IMR-90 (cell line): ENCODE measurements at regions not wholly inside any gene's neighbourhood (a gene's known extent, or its start where the extent isn't known, plus 50 kb on each side); places are given as distances from the start of the nearest gene placed in this dataset.

Source experiments
- ATAC-seq: fragments of 200-7000 bp; cut with Tn5 transposase; 2 replicates; pipeline ENCODE4 v1.9.1; 2020; ENCODE audit warnings: low read depth, mild to moderate bottlenecking, moderate library complexity
- BruUV-seq: library from RNA; stranded (reverse); fragments of 400-500 nt; replicated peaks from 2 replicates; lab custom pipeline; 2021; lab: Mats Ljungman, UMichigan
- CTCF ChIA-PET: fragments of 300-600 bp; formaldehyde crosslinking; extraction: SDS; loops from one replicate; lab custom pipeline; 2021; ENCODE audit warnings: antibody characterized with exemption; lab: Yijun Ruan, JAX
- POLR2A ChIA-PET: fragments of 300-600 bp; sonication (Branson Sonifier 250); formaldehyde crosslinking; loops from one replicate; lab custom pipeline; 2022; ENCODE audit warnings: antibody characterized with exemption; ENCODE audit not compliant: unreplicated experiment; lab: Charles Lee
- DNase-seq: peaks from one replicate; pipeline ENCODE4 v3.0.0; 2013
- H2AFZ ChIP-seq: replicated peaks from 2 replicates; pipeline ENCODE3; 2013; ENCODE audit warnings: low read length, mild to moderate bottlenecking; ENCODE audit not compliant: poor library complexity
- H2AK5ac ChIP-seq: 2 replicates; pipeline ENCODE4 v1.6.1; 2013; ENCODE audit warnings: low read depth, low read length, inconsistent platforms
- H2AK9ac ChIP-seq: replicated peaks from 2 replicates; pipeline ENCODE3; 2013; ENCODE audit warnings: mild to moderate bottlenecking, low read depth, low read length, moderate library complexity; ENCODE audit not compliant: poor library complexity
- H2BK120ac ChIP-seq: 2 replicates; pipeline ENCODE4 v1.6.1; 2013; ENCODE audit warnings: low read depth, low read length, inconsistent platforms
- H2BK15ac ChIP-seq: 3 replicates; pipeline ENCODE4 v1.6.1; 2013; ENCODE audit warnings: low read depth, low read length, inconsistent platforms
- H2BK20ac ChIP-seq: 2 replicates; pipeline ENCODE4 v1.6.1; 2013; ENCODE audit warnings: low read depth, mild to moderate bottlenecking, inconsistent platforms, low read length, moderate library complexity
- H2BK5ac ChIP-seq: 2 replicates; pipeline ENCODE4 v1.6.1; 2013; ENCODE audit warnings: mild to moderate bottlenecking, low read depth, low read length, inconsistent platforms; ENCODE audit not compliant: poor library complexity, severe bottlenecking
- H3K14ac ChIP-seq: replicated peaks from 2 replicates; pipeline ENCODE4 v1.6.1; 2013; ENCODE audit warnings: low read depth, low read length, inconsistent platforms
- H3K18ac ChIP-seq: 2 replicates; pipeline ENCODE4 v1.6.1; 2013; ENCODE audit warnings: low read depth, low read length, control low read depth
- H3K23ac ChIP-seq: 2 replicates; pipeline ENCODE4 v1.6.1; 2013; ENCODE audit warnings: low read depth, low read length, inconsistent platforms
- H3K27ac ChIP-seq: 2 replicates; pipeline ENCODE4 v1.5.1; 2013; ENCODE audit warnings: mild to moderate bottlenecking, control low read depth, low read length; ENCODE audit not compliant: insufficient read depth
- H3K27me3 ChIP-seq: 2 replicates; pipeline ENCODE4 v1.6.1; 2013; ENCODE audit warnings: low read length; ENCODE audit not compliant: control insufficient read depth, insufficient read depth
- H3K36me3 ChIP-seq: 2 replicates; pipeline ENCODE4 v1.6.1; 2013; ENCODE audit warnings: low read length, mixed read lengths; ENCODE audit not compliant: control insufficient read depth, insufficient read depth
- H3K4ac ChIP-seq: 2 replicates; pipeline ENCODE4 v1.6.1; 2013; ENCODE audit warnings: low read depth, low read length, inconsistent platforms
- H3K4me1 ChIP-seq: 2 replicates; pipeline ENCODE4 v1.6.1; 2013; ENCODE audit warnings: low read length, mixed read lengths; ENCODE audit not compliant: control insufficient read depth, insufficient read depth
- H3K4me2 ChIP-seq: 2 replicates; pipeline ENCODE4 v1.6.1; 2013; ENCODE audit warnings: low read depth, mild to moderate bottlenecking, control low read depth, low read length, moderate library complexity
- H3K4me3 ChIP-seq: 2 replicates; pipeline ENCODE4 v1.5.1; 2013; ENCODE audit warnings: low read depth, mild to moderate bottlenecking, control low read depth, low read length, moderate library complexity; ENCODE audit not compliant: insufficient read depth
- H3K56ac ChIP-seq: 2 replicates; pipeline ENCODE4 v1.6.1; 2013; ENCODE audit warnings: low read length, inconsistent platforms; ENCODE audit not compliant: insufficient read depth; ENCODE audit errors: extremely low read depth
- H3K79me1 ChIP-seq, 2 experiments: 2 replicates each; pipeline ENCODE4 v1.6.1; 2013; ENCODE audit warnings: low read length in 2 of 2, inconsistent platforms in 1 of 2, low read depth in 1 of 2
- H3K9ac ChIP-seq: 2 replicates; pipeline ENCODE4 v1.6.1; 2013; ENCODE audit warnings: low read depth, low read length, control low read depth
- H3K9me1 ChIP-seq: 2 replicates; pipeline ENCODE4 v1.6.1; 2013; ENCODE audit warnings: low read length, inconsistent platforms; ENCODE audit not compliant: insufficient read depth
- H3K9me3 ChIP-seq: 2 replicates; pipeline ENCODE4 v1.6.1; 2013; ENCODE audit warnings: low read length; ENCODE audit not compliant: control insufficient read depth, insufficient read depth
- H4K20me1 ChIP-seq: 2 replicates; pipeline ENCODE4 v1.6.1; 2013; ENCODE audit warnings: low read length, inconsistent platforms; ENCODE audit not compliant: insufficient read depth
- H4K5ac ChIP-seq: 2 replicates; pipeline ENCODE4 v1.6.1; 2013; ENCODE audit warnings: mild to moderate bottlenecking, low read depth, low read length, control low read depth
- H4K8ac ChIP-seq, 2 experiments: 2 replicates each; pipeline ENCODE4 v1.6.1; 2013; ENCODE audit warnings: low read depth in 2 of 2, low read length in 2 of 2, control low read depth in 1 of 2, inconsistent platforms in 1 of 2
- H4K91ac ChIP-seq: 2 replicates; pipeline ENCODE4 v1.6.1; 2013; ENCODE audit warnings: low read depth, low read length, inconsistent platforms; ENCODE audit not compliant: insufficient read depth
- BHLHE40 ChIP-seq: fragments of 150-350 bp; IDR thresholded peaks from 2 replicates; pipeline ENCODE4 v1.6.1; 2016; ENCODE audit warnings: mild to moderate bottlenecking, low read depth, low read length
- CHD1 ChIP-seq: IDR thresholded peaks from 2 replicates; pipeline ENCODE4 v1.6.1; 2012; ENCODE audit warnings: low read depth, low read length, improper control_type of control experiment
- ELK1 ChIP-seq: fragments of 150-350 bp; IDR thresholded peaks from 2 replicates; pipeline ENCODE4 v1.6.1; 2016; ENCODE audit warnings: low read depth, mild to moderate bottlenecking, low read length, moderate library complexity, borderline replicate concordance
- FOS ChIP-seq: fragments of 150-350 bp; IDR thresholded peaks from 2 replicates; pipeline ENCODE4 v1.6.1; 2016; ENCODE audit warnings: low read depth, low read length
- MAZ ChIP-seq: IDR thresholded peaks from 2 replicates; pipeline ENCODE4 v1.6.1; 2012; ENCODE audit warnings: low read depth, mild to moderate bottlenecking, low read length, improper control_type of control experiment, moderate library complexity, borderline replicate concordance
- NFE2L2 ChIP-seq: fragments of 150-350 bp; IDR thresholded peaks from 2 replicates; pipeline ENCODE4 v1.6.1; 2016; ENCODE audit warnings: low read depth, mild to moderate bottlenecking, low read length
- POLR2A ChIP-seq: IDR thresholded peaks from 2 replicates; pipeline ENCODE4 v1.6.1; 2012; ENCODE audit warnings: mild to moderate bottlenecking, low read depth, low read length
- RCOR1 ChIP-seq: IDR thresholded peaks from 2 replicates; pipeline ENCODE4 v1.6.1; 2012; ENCODE audit warnings: mild to moderate bottlenecking, low read length, improper control_type of control experiment; ENCODE audit not compliant: insufficient replicate concordance
- WGBS, 2 experiments: methylation state at CpG; one replicate each; pipeline versions ENCODE4 v1.1.5 to v1.1.7; 2013; ENCODE audit warnings: missing lambda C conversion rate in 2 of 2; ENCODE audit not compliant: insufficient read length in 1 of 2; ENCODE audit errors: extremely low coverage in 2 of 2; 5-methylcytosine and 5-hydroxymethylcytosine counted together
- dilution Hi-C: fragments of 300-500 bp; cut with HindIII; formaldehyde crosslinking; loops from one replicate; pipeline ENCODE4 v1.14.3; 2018; ENCODE audit warnings: low sequenced_read_pairs; ENCODE audit not compliant: unreplicated experiment
- in situ Hi-C: fragments of 300-500 bp; cut with MboI; formaldehyde crosslinking; loops from 3 replicates; pipeline ENCODE4 v1.14.3; 2019; ENCODE audit warnings: low sequenced_read_pairs, inconsistent platforms, mixed read lengths
- intact Hi-C: fragments of 100-400 bp; cut with micrococcal nuclease; formaldehyde crosslinking; loops from 2 replicates; pipeline ENCODE4 v1.10.0; 2022

- no peak for TF ChIP-seq ELK1
These were observed 803.6 kb upstream of the FANCL start (continued) for GRCh38 chr2:59044736-59045135.

DNA sequence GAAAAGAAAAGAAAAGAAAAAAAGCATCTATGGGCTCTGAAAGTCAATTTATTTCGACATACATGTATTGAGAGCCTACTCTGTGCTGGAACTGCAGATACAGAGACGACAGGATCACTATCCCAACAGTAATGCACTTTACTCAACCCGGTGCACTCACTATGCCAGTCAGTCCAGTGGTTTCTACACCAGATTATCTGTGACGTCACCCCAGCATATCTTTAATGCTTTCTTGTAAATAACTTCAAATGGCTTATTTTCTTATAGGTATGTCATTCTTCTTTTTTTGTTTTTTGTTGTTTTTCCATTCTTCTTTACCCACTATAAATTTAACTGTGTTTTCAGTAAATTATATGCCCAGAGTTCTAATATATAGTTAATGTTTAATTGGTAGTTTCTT, 800.0 kb upstream of the FANCL start:
- in situ Hi-C loops: no loop called here
- H3K36me3 ChIP-seq: no peaks in the 10 kb centered on the region
- H3K9me1 ChIP-seq: no peaks in the 10 kb centered on the region
- intact Hi-C loops: no loop called here
- no CpG with 5 or more reads among the region's 4 CpGs for WGBS, 2 experiments
- H3K4me2 ChIP-seq: no peak overlapping the region
- H3K14ac ChIP-seq: no peak overlapping the region
- no peak overlapping the region for H3K27ac ChIP-seq
- H3K27me3 ChIP-seq: no peaks in the 10 kb centered on the region
- no peak overlapping the region for H4K8ac ChIP-seq
- H2BK5ac ChIP-seq: no peak overlapping the region
- H3K9ac ChIP-seq: no peak overlapping the region
- TF ChIP-seq FOS (no peak), POLR2A (no peak), MAZ (no peak), RCOR1 (no peak), NFE2L2 (no peak), CHD1 (no peak), BHLHE40 (no peak)
- H2BK20ac ChIP-seq: no peak overlapping the region
- H3K18ac ChIP-seq: no peak overlapping the region
- no peak overlapping the region for H4K91ac ChIP-seq
- H2AFZ ChIP-seq: no peak overlapping the region
- H2BK120ac ChIP-seq: no peak overlapping the region
- H3K79me1 ChIP-seq: no peaks in the 10 kb centered on the region
- no peak overlapping the region for H3K56ac ChIP-seq
- no peak overlapping the region for H3K4me3 ChIP-seq
- ChIA-PET POLR2A (no interaction called here), CTCF (no interaction called here)
- no peak overlapping the region for H3K4ac ChIP-seq
- dilution Hi-C loops: no loop called here
- no peak overlapping the region for H3K23ac ChIP-seq
- no peak overlapping the region for H4K5ac ChIP-seq
- H3K4me1 ChIP-seq: no peaks in the 10 kb centered on the region
- no peak overlapping the region for H2BK15ac ChIP-seq
- no peak overlapping the region for H2AK9ac ChIP-seq
- no peaks in the 10 kb centered on the region for H3K9me3 ChIP-seq
- ATAC-seq: no peak
- DNase-seq: no peak
- H4K20me1 ChIP-seq: no peaks in the 10 kb centered on the region
- H2AK5ac ChIP-seq: no peak overlapping the region
- BruUV-seq: no TSS peak
